Panc1 (cell line): ENCODE measurements at regions not wholly inside any gene's neighbourhood (a gene's known extent, or its start where the extent isn't known, plus 50 kb on each side); places are given as distances from the start of the nearest gene placed in this dataset.
"Not testable (repeated sequence)": the region's sequence is repeated elsewhere in the genome, so short reads cannot be mapped to it uniquely, and the experiment has no call there.

Experiments
- ATAC-seq: fragments of 200-7000 bp; cut with Tn5 transposase; 2 replicates; pipeline ENCODE4 v1.9.1; 2020; ENCODE audit warnings: mild to moderate bottlenecking, moderate library complexity
- BruUV-seq: library from RNA; stranded (reverse); fragments of 400-500 nt; replicated peaks from 2 replicates; lab custom pipeline; 2021; lab: Mats Ljungman, UMichigan
- CTCF ChIA-PET: fragments of 300-600 bp; sonication (Branson Sonifier 250); formaldehyde crosslinking; loops from one replicate; lab custom pipeline; 2022; ENCODE audit warnings: antibody characterized with exemption; lab: Charles Lee
- POLR2A ChIA-PET: fragments of 300-600 bp; sonication (Branson Sonifier 250); formaldehyde crosslinking; loops from one replicate; lab custom pipeline; 2022; ENCODE audit warnings: antibody characterized with exemption; lab: Charles Lee
- DNase-seq: peaks from one replicate; pipeline ENCODE4 v3.0.0-alpha.2; 2010; ENCODE audit warnings: low read depth, low spot score
- H3K27ac ChIP-seq: 2 replicates; pipeline ENCODE4 v1.5.1; 2011; ENCODE audit warnings: mild to moderate bottlenecking, low read length, inconsistent platforms
- H3K27me3 ChIP-seq: fragments of 200-500 bp; sonication (Bioruptor generic); 2 replicates; pipeline ENCODE4 v1.6.0; 2014; ENCODE audit warnings: low read length, inconsistent platforms; ENCODE audit not compliant: control insufficient read depth, insufficient read depth
- H3K36me3 ChIP-seq: fragments of 200-500 bp; sonication (Bioruptor generic); 2 replicates; pipeline ENCODE4 v1.5.1; 2014; ENCODE audit warnings: inconsistent platforms, mild to moderate bottlenecking, low read length, moderate library complexity; ENCODE audit not compliant: control insufficient read depth, insufficient read depth
- H3K4me1 ChIP-seq: 2 replicates; pipeline ENCODE4 v1.5.1; 2011; ENCODE audit warnings: inconsistent platforms, mild to moderate bottlenecking, low read length, moderate library complexity; ENCODE audit not compliant: control insufficient read depth, insufficient read depth
- H3K4me3 ChIP-seq, 2 experiments: 2 replicates each; pipeline ENCODE4 v1.5.1; 2011 to 2012; ENCODE audit warnings: low read depth in 2 of 2, low read length in 2 of 2, mild to moderate bottlenecking in 2 of 2, inconsistent platforms in 1 of 2, moderate library complexity in 1 of 2
- H3K9me3 ChIP-seq: fragments of 200-500 bp; sonication (Bioruptor generic); 2 replicates; pipeline ENCODE4 v1.5.1; 2014; ENCODE audit warnings: low read depth, mild to moderate bottlenecking, inconsistent platforms, low read length, moderate library complexity; ENCODE audit not compliant: control insufficient read depth, insufficient read depth
- POLR2AphosphoS5 ChIP-seq: IDR thresholded peaks from 2 replicates; pipeline ENCODE4 v1.6.1; 2012; ENCODE audit warnings: mild to moderate bottlenecking, low read depth, low read length, moderate library complexity
- SIN3A ChIP-seq: IDR thresholded peaks from 2 replicates; pipeline ENCODE4 v1.6.1; 2012; ENCODE audit warnings: low read depth, mild to moderate bottlenecking, low read length, moderate library complexity, borderline replicate concordance; ENCODE audit not compliant: insufficient read depth
- TCF7L2 ChIP-seq: IDR thresholded peaks from 2 replicates; pipeline ENCODE4 v1.6.1; 2011; ENCODE audit warnings: mild to moderate bottlenecking, low read depth, low read length, inconsistent platforms
- in situ Hi-C: cut with HindIII; loops from 2 replicates; pipeline ENCODE4 v1.10.0; 2016; ENCODE audit warnings: low sequenced_read_pairs, low pct_unique_long_range_greater_than_20kb
- intact Hi-C: fragments of 100-400 bp; cut with micrococcal nuclease; formaldehyde crosslinking; loops from one replicate; pipeline ENCODE4 v1.10.0; 2022; ENCODE audit not compliant: unreplicated experiment
- TF ChIP-seq, protein P1 (sequence below), 2 experiments: IDR thresholded peaks; 2 replicates each; pipeline ENCODE4 v1.6.1; 2011 to 2012; ENCODE audit warnings: low read depth in 2 of 2, control low read depth in 1 of 2, low read length in 1 of 2, mild to moderate bottlenecking in 1 of 2, moderate library complexity in 1 of 2; ENCODE audit not compliant: insufficient read depth in 1 of 2
- TF ChIP-seq, protein P2 (sequence below): fragments of 450-650 bp; IDR thresholded peaks from 2 replicates; pipeline ENCODE4 v1.5.1; 2017; ENCODE audit warnings: mild to moderate bottlenecking

DNA sequence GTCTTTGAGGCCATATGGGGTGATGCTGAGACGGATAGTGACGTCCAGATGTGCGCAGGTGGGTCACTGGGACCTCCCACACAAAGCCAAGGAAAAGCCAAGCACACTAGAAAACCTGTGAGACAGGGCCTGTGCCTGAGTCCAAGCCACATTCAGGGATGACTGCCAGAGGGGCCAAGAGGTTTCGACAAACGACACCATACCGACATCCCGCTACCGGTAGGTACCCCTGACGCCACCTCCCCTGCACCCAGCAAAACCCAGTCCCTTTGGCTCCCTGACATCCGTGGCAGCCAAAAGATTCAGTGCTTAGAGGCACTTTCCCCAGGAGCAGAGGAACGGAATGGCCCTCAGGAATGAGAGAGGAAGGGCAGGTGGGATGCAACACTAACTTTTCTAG is 158.0 kb upstream of the ZNF337 start:
- in situ Hi-C loops, H3K36me3 ChIP-seq, H3K9me3 ChIP-seq, ATAC-seq, CTCF ChIA-PET, DNase-seq, intact Hi-C loops, H3K4me1 ChIP-seq, POLR2A ChIA-PET, H3K27me3 ChIP-seq, BruUV-seq: not testable (repeated sequence)
- Histone ChIP-seq H3K27ac (peak overlapping the region; percentile 83), H3K4me3 (peak overlapping the region; percentile 60 to 81; a peak in 3 of 4 replicates)

DNA sequence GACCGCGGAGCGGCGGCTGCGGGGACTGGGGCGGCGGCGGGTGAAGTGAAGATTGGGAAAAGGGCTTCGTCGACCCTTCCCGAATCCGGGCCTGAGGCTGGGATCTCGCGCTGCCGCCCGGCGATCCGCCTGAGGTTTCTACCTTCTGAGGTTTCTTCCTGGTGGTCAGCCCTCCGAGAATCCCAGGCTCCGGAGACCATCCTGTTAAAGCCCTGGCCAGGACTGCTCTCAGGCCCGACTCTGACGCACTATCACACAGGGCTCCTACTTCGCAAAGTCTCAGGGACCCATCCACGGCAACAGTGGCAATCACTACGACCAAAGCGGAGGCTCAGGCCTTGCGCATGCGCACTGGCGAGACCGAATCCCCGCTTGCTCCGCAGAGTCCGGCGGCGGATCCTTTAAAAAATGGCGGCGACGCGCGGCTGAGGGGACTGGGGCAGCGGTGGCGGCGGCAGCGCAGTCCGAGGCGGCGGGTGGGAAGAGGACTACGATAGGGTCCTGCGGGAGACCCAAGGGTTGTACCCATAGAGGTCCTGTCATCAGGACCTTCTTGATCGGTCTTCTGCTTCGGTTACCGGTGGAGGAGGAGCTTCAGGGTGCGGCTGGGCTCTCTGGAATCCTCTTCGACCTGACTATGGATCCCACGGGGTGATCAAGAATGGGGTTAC is 157.2 kb upstream of the ZNF337 start:
- intact Hi-C loops, CTCF ChIA-PET, DNase-seq, in situ Hi-C loops, H3K27me3 ChIP-seq, H3K9me3 ChIP-seq, H3K4me1 ChIP-seq, POLR2A ChIA-PET, H3K36me3 ChIP-seq, BruUV-seq: not testable (repeated sequence)
- ATAC-seq = peak; percentile 84
- peak overlapping the region; percentile 83 for H3K27ac ChIP-seq
- 0 out of 2 replicates have a peak, but pooled peaks have one; percentile 40 for TF ChIP-seq POLR2AphosphoS5
- H3K4me3 ChIP-seq = peak overlapping the region; percentile 60 to 81

DNA sequence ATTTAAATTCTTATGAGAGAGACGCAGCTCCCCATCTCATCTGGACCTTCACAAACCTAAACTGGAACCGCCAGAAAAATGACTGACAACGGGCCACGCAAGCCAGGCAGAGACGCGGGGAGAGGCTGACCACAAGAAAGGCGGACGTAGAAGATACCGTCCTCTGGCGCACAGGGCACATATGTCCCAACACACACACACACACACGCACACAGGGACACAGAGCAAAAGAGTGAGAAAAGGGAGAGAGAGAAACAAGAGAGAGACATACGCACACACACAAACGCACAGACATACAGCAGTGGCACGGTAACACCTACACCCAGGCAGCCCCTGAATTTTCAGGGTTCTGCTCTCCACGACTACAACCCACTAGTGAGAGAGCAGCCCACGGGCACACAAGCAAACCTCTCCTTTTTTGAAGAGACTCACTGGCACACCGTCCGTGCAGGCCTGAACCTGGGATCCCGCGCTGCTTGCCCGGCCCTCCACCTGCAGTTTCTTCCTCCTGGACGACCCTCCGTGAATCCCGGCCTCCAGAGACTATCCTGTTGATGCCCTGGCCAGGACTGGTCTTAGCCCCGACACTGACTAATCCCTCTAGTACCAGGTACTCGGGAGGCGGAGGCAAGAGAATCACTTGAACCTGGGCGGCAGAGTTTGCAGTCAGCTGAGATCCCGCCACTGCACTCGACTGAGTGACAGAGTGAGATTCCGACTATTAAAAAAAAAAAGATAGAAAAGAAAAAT is 156.5 kb upstream of the ZNF337 start:
- ATAC-seq, in situ Hi-C loops, H3K4me1 ChIP-seq, BruUV-seq, POLR2A ChIA-PET, H3K36me3 ChIP-seq, CTCF ChIA-PET, DNase-seq, H3K27me3 ChIP-seq, H3K9me3 ChIP-seq, intact Hi-C loops: not testable (repeated sequence)
- Histone ChIP-seq H3K27ac (peak overlapping the region; percentile 83), H3K4me3 (peak overlapping the region; percentile 60 to 81)

DNA sequence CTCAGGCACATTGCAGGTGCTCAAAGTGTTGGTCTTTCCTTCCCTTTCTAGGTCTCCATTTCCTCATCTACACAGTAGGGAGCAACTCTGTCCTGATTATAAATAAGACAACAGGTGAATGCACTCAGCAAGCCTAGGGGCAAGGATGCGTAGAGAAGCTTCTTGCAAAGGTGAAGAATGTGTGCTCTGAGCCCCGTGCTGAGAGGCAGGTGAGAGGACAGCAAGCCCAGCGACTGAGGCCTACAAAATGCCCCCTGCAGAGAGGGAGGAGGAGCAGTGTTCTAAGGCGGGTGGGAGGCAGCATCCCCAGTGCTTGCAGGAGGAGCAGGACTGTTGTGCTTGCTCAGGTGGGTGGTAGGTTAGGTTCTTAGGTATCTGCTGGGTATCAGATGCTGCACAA is 153.5 kb upstream of the ZNF337 start:
- H3K4me1 ChIP-seq, CTCF ChIA-PET, H3K4me3 ChIP-seq, BruUV-seq, in situ Hi-C loops, H3K36me3 ChIP-seq, POLR2A ChIA-PET, H3K27me3 ChIP-seq, H3K9me3 ChIP-seq, H3K27ac ChIP-seq, DNase-seq, ATAC-seq, intact Hi-C loops: not testable (repeated sequence)

DNA sequence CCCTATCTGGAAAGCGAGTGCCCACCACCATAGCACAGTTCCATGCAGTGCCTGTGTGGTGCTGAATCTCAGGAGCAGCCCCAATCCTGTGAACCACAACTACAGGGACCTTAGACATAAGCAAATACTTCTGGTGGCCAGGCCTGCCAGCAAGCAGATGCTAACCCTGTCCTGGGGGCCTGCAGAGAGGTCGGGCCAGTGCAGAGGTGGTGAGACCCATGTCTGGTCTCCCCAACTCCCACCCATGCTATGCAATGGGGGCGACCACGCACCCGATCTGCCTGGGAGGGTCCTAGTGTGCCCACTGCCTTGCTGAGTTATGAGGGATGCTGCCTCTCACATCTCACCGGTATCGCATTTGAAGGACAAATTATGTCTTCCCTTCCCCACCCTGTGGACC is 151.6 kb upstream of the ZNF337 start:
- Histone ChIP-seq H3K27me3 (no peaks in the 10 kb centered on the region), H3K27ac (no peak overlapping the region), H3K4me1 (no peaks in the 10 kb centered on the region), H3K4me3 (no peak overlapping the region), H3K9me3 (no peaks in the 10 kb centered on the region), H3K36me3 (no peaks in the 10 kb centered on the region)
- ChIA-PET CTCF (no interaction called here), POLR2A (no interaction called here)
- ATAC-seq (no peak), DNase-seq (no peak)
- no peak for TF ChIP-seq POLR2AphosphoS5
- no peak for TF ChIP-seq TCF7L2
- TF ChIP-seq SIN3A = no peak
- TF ChIP-seq, protein P1, sequence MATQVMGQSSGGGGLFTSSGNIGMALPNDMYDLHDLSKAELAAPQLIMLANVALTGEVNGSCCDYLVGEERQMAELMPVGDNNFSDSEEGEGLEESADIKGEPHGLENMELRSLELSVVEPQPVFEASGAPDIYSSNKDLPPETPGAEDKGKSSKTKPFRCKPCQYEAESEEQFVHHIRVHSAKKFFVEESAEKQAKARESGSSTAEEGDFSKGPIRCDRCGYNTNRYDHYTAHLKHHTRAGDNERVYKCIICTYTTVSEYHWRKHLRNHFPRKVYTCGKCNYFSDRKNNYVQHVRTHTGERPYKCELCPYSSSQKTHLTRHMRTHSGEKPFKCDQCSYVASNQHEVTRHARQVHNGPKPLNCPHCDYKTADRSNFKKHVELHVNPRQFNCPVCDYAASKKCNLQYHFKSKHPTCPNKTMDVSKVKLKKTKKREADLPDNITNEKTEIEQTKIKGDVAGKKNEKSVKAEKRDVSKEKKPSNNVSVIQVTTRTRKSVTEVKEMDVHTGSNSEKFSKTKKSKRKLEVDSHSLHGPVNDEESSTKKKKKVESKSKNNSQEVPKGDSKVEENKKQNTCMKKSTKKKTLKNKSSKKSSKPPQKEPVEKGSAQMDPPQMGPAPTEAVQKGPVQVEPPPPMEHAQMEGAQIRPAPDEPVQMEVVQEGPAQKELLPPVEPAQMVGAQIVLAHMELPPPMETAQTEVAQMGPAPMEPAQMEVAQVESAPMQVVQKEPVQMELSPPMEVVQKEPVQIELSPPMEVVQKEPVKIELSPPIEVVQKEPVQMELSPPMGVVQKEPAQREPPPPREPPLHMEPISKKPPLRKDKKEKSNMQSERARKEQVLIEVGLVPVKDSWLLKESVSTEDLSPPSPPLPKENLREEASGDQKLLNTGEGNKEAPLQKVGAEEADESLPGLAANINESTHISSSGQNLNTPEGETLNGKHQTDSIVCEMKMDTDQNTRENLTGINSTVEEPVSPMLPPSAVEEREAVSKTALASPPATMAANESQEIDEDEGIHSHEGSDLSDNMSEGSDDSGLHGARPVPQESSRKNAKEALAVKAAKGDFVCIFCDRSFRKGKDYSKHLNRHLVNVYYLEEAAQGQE (IDR thresholded peaks at IDR 0.05; ENCODE audit: insufficient read depth in 1 of 2, low read depth in 2 of 2, low read length in 1 of 2) = no peak
- TF ChIP-seq, protein P2, sequence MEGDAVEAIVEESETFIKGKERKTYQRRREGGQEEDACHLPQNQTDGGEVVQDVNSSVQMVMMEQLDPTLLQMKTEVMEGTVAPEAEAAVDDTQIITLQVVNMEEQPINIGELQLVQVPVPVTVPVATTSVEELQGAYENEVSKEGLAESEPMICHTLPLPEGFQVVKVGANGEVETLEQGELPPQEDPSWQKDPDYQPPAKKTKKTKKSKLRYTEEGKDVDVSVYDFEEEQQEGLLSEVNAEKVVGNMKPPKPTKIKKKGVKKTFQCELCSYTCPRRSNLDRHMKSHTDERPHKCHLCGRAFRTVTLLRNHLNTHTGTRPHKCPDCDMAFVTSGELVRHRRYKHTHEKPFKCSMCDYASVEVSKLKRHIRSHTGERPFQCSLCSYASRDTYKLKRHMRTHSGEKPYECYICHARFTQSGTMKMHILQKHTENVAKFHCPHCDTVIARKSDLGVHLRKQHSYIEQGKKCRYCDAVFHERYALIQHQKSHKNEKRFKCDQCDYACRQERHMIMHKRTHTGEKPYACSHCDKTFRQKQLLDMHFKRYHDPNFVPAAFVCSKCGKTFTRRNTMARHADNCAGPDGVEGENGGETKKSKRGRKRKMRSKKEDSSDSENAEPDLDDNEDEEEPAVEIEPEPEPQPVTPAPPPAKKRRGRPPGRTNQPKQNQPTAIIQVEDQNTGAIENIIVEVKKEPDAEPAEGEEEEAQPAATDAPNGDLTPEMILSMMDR = no peak
- BruUV-seq = no TSS peak
- intact Hi-C loops (no loop called here), in situ Hi-C loops (no loop called here)
